PC-9 (cell line): ENCODE measurements at regions not wholly inside any gene's neighbourhood (a gene's known extent, or its start where the extent isn't known, plus 50 kb on each side); places are given as distances from the start of the nearest gene placed in this dataset.

Source experiments
- BruUV-seq: library from RNA; stranded (reverse); fragments of 400-500 nt; replicated peaks from 2 replicates; lab custom pipeline; 2021; lab: Mats Ljungman, UMichigan
- CTCF ChIA-PET: fragments of 300-600 bp; sonication (Branson Sonifier 250); formaldehyde crosslinking; loops from one replicate; lab custom pipeline; 2022; ENCODE audit warnings: antibody characterized with exemption; lab: Charles Lee
- POLR2A ChIA-PET: fragments of 300-600 bp; sonication (Branson Sonifier 250); formaldehyde crosslinking; loops from one replicate; lab custom pipeline; 2022; ENCODE audit warnings: antibody characterized with exemption; ENCODE audit not compliant: unreplicated experiment; lab: Charles Lee
- DNase-seq, 2 experiments: peaks; one replicate each; pipeline versions ENCODE4 v3.0.0 to v3.0.0-alpha.2; 2015 to 2022; ENCODE audit warnings: mixed read lengths in 1 of 2
- H2AFZ ChIP-seq: fragments of 200-600 bp; sonication (generic); 2 replicates; pipeline ENCODE4 v1.8.1; 2017; ENCODE audit warnings: antibody characterized with exemption
- H3F3A ChIP-seq: fragments of 200-600 bp; sonication (generic); 2 replicates; pipeline ENCODE4 v1.8.1; 2017; ENCODE audit warnings: antibody characterized with exemption, mild to moderate bottlenecking, low read depth; ENCODE audit not compliant: insufficient read depth
- H3K27ac ChIP-seq: fragments of 200-600 bp; sonication (generic); 2 replicates; pipeline ENCODE4 v1.6.1; 2016; ENCODE audit warnings: mixed run types
- H3K27me3 ChIP-seq: fragments of 200-600 bp; sonication (generic); 2 replicates; pipeline ENCODE4 v1.6.1; 2016; ENCODE audit warnings: low read depth, mixed run types; ENCODE audit not compliant: insufficient read depth
- H3K36me3 ChIP-seq: fragments of 200-600 bp; sonication (generic); 2 replicates; pipeline ENCODE4 v1.6.1; 2016; ENCODE audit warnings: low read depth, mixed run types
- H3K4me1 ChIP-seq: fragments of 200-600 bp; sonication (generic); replicated peaks from 2 replicates; pipeline ENCODE4 v1.6.1; 2016; ENCODE audit warnings: mixed run types; ENCODE audit not compliant: insufficient read depth
- H3K4me2 ChIP-seq: fragments of 200-600 bp; sonication (generic); 2 replicates; pipeline ENCODE4 v1.6.1; 2017; ENCODE audit warnings: mixed run types
- H3K4me3 ChIP-seq: fragments of 200-600 bp; sonication (generic); 2 replicates; pipeline ENCODE4 v1.6.1; 2016; ENCODE audit warnings: mixed run types
- H3K79me2 ChIP-seq: fragments of 200-600 bp; sonication (generic); 2 replicates; pipeline ENCODE4 v1.6.1; 2017; ENCODE audit warnings: low read depth, mixed run types
- H3K9me2 ChIP-seq: fragments of 200-600 bp; sonication (generic); 2 replicates; pipeline ENCODE4 v1.8.1; 2017; ENCODE audit warnings: mild to moderate bottlenecking; ENCODE audit not compliant: insufficient read depth
- H3K9me3 ChIP-seq: fragments of 200-600 bp; sonication (generic); 2 replicates; pipeline ENCODE4 v1.8.1; 2016; ENCODE audit warnings: low read depth; ENCODE audit not compliant: insufficient read depth
- H4K20me1 ChIP-seq: fragments of 200-600 bp; sonication (generic); 2 replicates; pipeline ENCODE4 v1.8.1; 2017; ENCODE audit not compliant: insufficient read depth
- EZH2 ChIP-seq: fragments of 200-600 bp; sonication (generic); IDR thresholded peaks from 2 replicates; pipeline ENCODE4 v1.8.0; 2017; ENCODE audit warnings: antibody characterized with exemption, low read depth
- intact Hi-C: fragments of 100-400 bp; cut with micrococcal nuclease; formaldehyde crosslinking; loops from one replicate; pipeline ENCODE4 v1.10.0; 2022; ENCODE audit not compliant: unreplicated experiment
- TF ChIP-seq, protein P1 (sequence below): fragments of 200-600 bp; sonication (generic); conservative IDR thresholded peaks from 2 replicates; pipeline ENCODE4 v1.6.1; 2017; ENCODE audit warnings: mixed run types, antibody characterized with exemption, mild to moderate bottlenecking, moderate library complexity

DNA sequence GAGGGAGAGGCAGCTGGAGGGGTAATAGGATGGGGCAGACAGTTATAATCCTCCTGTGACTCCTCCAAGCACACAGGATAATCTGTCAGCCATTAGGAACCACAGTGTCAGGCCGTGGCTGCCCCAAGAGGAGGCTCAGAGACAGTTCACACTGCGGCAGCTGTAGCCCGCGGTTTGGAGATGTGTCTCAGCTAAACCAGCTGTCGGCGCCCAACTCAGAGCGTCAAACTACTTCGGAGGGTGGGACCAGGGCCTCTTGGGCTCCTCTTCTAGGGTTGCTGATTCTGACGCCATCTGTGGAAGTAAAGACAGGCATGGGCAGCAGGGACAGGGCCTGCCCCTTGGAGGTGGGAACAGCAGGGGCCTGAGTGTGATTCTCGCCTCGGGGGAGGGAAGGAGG, 309.8 kb downstream of the CDC5L start:
- ChIA-PET CTCF (interaction anchor here (0.6 kb wide), 1 partner anchor 46 kb away, joined by 5 read pairs; no protein-coding TSS in a partner anchor), POLR2A (interaction anchor here (0.7 kb wide), 1 partner anchor 30 kb away, joined by 3 read pairs; no protein-coding TSS in a partner anchor)
- Histone ChIP-seq H3K27me3 (no peaks in the 10 kb centered on the region), H3K4me2 (no peak overlapping the region), H3K9me3 (no peaks in the 10 kb centered on the region), H3K27ac (no peak overlapping the region), H3K36me3 (no peaks in the 10 kb centered on the region), H2AFZ (no peak overlapping the region), H3K4me1 (no peaks in the 10 kb centered on the region), H3F3A (no peaks in the 10 kb centered on the region), H3K79me2 (no peaks in the 10 kb centered on the region), H3K9me2 (no peaks in the 10 kb centered on the region), H4K20me1 (no peaks in the 10 kb centered on the region), H3K4me3 (no peak overlapping the region)
- intact Hi-C loops: no loop called here
- no peak for DNase-seq
- no TSS peak for BruUV-seq
- TF ChIP-seq, protein P1, sequence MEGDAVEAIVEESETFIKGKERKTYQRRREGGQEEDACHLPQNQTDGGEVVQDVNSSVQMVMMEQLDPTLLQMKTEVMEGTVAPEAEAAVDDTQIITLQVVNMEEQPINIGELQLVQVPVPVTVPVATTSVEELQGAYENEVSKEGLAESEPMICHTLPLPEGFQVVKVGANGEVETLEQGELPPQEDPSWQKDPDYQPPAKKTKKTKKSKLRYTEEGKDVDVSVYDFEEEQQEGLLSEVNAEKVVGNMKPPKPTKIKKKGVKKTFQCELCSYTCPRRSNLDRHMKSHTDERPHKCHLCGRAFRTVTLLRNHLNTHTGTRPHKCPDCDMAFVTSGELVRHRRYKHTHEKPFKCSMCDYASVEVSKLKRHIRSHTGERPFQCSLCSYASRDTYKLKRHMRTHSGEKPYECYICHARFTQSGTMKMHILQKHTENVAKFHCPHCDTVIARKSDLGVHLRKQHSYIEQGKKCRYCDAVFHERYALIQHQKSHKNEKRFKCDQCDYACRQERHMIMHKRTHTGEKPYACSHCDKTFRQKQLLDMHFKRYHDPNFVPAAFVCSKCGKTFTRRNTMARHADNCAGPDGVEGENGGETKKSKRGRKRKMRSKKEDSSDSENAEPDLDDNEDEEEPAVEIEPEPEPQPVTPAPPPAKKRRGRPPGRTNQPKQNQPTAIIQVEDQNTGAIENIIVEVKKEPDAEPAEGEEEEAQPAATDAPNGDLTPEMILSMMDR: no peak
- TF ChIP-seq EZH2: no peak

DNA sequence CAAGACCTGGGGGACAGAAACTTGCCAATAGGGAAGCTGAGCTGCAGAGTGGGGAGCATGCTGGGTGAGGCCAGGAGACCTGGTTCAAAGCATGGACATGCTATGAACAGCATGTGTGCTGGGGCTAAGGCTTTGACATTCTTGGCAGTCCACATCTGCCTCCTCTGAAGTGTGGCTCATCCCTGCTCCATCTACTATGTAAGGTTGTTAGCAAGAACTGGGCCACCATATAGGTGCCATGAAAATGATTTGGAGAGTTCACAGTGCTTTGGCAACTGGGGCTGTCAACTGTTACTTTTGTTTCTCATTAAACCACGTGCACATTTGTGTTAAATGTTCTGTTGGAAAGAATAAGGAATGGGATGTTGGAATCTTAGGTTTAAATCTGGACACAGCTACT, 311.1 kb downstream of the CDC5L start:
- Histone ChIP-seq H4K20me1 (no peaks in the 10 kb centered on the region), H3K9me2 (no peaks in the 10 kb centered on the region), H3K4me3 (no peak overlapping the region), H3F3A (no peaks in the 10 kb centered on the region), H3K4me1 (no peaks in the 10 kb centered on the region), H3K4me2 (no peak overlapping the region), H2AFZ (no peak overlapping the region), H3K79me2 (no peaks in the 10 kb centered on the region), H3K27me3 (no peaks in the 10 kb centered on the region), H3K36me3 (no peaks in the 10 kb centered on the region), H3K9me3 (no peaks in the 10 kb centered on the region), H3K27ac (no peak overlapping the region)
- CTCF ChIA-PET: no interaction called here
- BruUV-seq: no TSS peak
- no peak for TF ChIP-seq EZH2
- TF ChIP-seq, protein P1: no peak
- no peak for DNase-seq
- POLR2A ChIA-PET: no interaction called here
- intact Hi-C loops: no loop called here

DNA sequence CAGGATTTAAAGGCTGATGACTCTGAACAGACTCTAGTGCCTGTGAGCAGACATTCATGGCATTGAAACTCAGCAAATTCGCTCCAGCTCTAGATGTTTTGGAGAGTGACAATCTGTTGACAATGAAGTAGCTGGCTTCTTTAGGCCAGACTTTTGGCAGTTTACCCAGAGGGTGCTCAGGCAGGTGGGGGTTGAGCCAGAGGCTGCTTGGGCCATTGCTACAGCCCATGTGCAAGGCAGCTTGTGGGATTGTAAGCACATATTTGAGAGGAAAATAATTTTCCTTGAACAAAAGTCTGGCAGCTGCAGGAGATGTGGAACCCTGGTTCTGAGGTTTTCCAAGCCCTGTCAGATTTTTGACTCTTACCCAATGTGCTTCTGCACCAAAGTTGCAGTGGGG, 311.6 kb downstream of the CDC5L start:
- BruUV-seq: no TSS peak
- POLR2A ChIA-PET: interaction anchor here (0.6 kb wide), 1 partner anchor 321 kb away, joined by 5 read pairs; no protein-coding TSS in a partner anchor
- Histone ChIP-seq H3K4me3 (no peak overlapping the region), H3K36me3 (no peaks in the 10 kb centered on the region), H3F3A (no peaks in the 10 kb centered on the region), H4K20me1 (no peaks in the 10 kb centered on the region), H3K9me3 (no peaks in the 10 kb centered on the region), H3K79me2 (no peaks in the 10 kb centered on the region), H3K4me2 (no peak overlapping the region), H3K9me2 (no peaks in the 10 kb centered on the region), H3K27ac (no peak overlapping the region), H3K4me1 (no peaks in the 10 kb centered on the region), H2AFZ (no peak overlapping the region), H3K27me3 (no peaks in the 10 kb centered on the region)
- DNase-seq: no peak
- intact Hi-C loops: no loop called here
- CTCF ChIA-PET: no interaction called here
- TF ChIP-seq EZH2: no peak
- TF ChIP-seq, protein P1: no peak
